GM18868 (cell line): ENCODE measurements at regions not wholly inside any gene's neighbourhood (a gene's known extent, or its start where the extent isn't known, plus 50 kb on each side); places are given as distances from the start of the nearest gene placed in this dataset.

ENCODE experiments used
- ATAC-seq: cut with Tn5 transposase; IDR thresholded peaks from one replicate; pipeline ENCODE4 v1.9.1; 2021; ENCODE audit warnings: mild to moderate bottlenecking, moderate library complexity; ENCODE audit not compliant: unreplicated experiment

DNA sequence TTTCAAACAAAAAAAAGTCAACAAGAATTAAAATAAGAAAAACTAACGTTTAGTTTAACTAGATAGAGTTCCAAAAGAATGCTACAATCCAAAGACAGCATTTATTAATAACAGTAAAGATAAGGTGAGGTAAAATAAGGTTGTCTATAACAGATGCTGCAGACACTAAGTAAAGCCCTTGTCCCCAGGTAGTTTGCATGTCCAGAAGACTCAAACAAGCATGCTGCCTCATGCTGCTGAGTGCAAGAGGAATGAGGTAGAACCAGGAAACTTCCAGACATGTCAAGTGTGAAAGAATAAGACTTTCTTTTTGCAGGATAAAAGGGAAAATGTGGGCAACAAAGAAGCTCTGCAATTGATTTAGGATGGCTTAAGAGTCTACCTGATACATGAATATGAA lies 439.2 kb downstream of the PLOD2 start:
- no peak for ATAC-seq

DNA sequence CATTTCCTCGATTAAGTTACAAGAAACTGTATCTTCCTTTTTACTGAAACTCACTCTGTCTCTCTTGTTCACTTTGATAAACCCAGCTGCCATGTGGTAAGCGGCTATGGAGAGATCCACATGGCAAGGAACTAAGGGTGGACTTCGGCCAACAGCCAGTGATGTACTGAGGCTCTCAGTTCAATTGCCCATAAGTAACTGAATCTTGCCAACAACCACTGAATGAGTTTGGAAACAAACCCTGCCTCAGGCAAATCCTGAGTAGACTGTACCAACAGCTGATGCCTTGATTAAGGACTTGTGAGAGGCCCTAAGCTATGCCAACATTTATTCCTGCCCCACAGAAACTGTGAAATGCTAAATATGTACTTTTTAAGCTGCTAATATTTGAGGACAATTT lies 433.5 kb downstream of the PLOD2 start:
- no peak for ATAC-seq

DNA sequence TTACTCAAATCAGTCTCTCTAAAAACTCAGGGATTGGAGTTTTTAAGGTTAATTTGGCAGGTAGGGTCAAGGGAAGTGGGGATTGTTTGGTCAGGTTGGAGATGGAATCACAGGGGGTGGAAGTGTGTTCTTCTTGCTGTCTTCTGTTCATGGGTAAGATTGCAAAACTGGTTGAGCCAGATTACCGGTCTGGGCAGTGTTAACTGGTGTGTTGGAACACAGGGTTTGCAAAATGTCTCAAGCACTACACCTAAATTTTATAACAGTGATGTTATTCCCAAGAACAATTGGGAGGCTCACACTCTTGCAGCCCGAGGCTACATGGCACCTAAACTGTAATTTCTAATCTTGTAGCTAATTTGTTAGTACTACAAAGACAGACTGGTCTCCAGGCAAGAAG lies 425.4 kb downstream of the PLOD2 start:
- ATAC-seq: no peak

DNA sequence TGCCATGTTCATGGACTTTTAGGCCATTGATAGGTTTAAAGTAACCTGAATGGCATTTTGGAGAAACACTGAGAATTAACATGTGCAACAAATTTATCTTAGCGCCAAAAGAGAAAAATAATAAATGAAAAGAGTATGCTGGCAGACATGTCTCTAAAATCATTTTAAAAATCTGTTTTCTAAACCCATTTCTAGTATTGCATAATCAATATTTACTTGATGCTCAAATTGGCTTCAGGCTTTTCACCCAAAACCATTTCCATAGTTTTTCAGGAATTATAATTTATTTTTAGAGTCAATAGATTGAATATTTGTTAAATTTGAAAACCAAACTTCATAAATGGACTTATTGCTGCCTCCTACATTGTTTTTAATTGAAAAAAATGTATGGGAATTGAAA lies 423.0 kb downstream of the PLOD2 start:
- no peak for ATAC-seq

DNA sequence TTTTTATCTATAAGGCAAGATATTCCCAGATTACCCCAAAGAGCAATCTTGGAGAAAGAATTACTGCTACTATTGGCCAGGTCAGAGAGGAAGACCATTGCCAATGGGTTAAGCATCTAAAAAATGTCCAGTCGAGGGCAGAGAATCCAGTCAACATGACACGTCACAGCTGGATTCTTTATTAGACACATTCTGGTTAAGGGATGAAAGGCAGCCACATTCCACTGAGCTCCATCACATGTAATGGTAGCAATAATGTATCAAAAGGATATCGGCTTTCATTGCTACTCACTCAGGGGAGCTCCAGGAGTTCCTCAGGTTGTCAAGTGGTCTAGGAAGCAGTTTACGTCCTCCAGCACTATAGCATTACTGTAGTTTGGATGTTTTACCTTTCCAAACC lies 421.1 kb downstream of the PLOD2 start:
- no peak for ATAC-seq

DNA sequence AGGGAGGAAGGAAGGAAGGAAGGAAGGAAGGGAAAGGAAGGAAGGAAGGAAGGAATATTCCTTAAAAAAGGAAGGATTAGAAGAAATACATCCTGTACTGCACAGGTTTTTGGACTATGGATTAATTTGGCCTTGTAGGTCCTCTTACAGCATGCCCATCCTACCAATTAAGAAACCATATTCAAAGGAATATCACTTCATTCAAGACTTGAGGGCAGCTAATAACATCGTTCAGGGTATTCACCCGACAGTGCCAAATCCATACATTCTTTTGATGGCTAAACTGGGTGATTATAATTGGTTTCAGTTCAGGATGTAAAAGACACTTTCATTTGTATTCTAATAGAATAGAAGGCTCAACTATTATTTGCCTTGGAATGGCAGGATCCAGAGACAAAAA lies 410.3 kb downstream of the PLOD2 start:
- ATAC-seq: no peak

DNA sequence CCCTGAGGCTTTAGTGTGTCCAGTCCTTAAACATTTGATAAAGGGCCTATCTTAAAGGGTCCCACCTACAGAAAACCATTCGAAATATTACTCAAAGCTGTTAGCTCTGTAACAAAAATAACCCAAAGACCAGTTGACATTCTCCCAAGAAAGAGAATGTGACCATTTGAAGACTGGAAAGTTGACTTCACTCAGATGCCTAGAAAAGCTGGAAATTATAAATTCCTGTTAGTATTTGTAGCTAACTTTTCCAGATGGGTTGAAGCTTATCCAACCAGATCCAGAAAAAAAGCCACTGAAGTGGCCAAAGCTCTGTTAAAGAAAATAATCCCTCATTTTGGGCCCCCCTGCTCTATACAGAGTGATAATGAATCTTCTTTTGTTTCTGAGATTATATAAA lies 408.4 kb downstream of the PLOD2 start:
- no peak for ATAC-seq

DNA sequence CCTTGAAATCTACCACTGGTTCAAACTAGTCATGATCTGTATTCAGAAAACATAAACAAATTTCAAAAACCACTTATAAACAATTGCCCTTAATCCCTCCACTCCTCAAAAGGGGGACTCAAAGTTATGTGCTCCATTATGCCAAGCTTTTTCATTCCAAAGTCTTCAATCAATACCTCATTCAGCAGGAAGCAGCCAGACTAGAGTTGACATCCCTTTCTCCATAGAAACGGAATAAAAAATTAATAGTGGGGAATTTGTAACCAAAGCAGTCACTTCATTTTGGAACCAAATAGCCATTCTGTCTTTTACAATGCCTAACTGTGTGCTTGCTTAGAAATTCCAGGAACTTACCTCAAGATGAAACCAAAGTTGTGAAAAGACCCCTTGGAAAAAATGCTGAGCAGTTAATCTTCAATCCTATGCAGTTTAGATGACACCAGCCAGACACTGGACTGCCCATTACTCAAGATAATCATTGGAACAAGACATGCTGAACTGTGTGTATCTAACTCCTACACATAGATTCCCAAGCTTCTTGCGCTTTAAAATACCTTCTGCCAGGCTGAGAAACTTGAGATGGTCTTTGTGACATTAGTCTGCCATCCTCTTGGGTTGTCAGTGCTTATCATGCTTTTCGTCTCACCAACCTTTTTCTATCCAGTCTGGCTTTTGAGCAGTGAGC lies 406.2 kb downstream of the PLOD2 start:
- no peak for ATAC-seq

DNA sequence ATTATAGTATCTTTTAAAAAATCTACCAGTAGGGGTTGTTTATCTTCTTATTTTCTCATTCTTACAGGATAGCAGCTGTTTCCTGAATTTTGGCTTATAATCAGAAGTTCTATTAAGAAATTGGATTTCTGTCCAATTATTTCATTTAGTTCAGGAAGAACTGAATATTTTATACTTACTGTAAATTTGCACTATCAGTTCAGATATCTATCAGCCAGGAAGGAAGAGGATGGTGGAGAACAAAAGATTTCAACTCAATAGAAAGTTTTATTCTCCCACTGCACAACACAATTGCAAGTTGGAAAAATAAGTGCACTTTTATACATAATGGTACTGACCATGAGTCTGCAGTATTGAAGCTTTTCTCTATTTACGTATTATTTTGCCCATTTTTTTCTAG lies 400.9 kb downstream of the PLOD2 start:
- ATAC-seq: no peak

DNA sequence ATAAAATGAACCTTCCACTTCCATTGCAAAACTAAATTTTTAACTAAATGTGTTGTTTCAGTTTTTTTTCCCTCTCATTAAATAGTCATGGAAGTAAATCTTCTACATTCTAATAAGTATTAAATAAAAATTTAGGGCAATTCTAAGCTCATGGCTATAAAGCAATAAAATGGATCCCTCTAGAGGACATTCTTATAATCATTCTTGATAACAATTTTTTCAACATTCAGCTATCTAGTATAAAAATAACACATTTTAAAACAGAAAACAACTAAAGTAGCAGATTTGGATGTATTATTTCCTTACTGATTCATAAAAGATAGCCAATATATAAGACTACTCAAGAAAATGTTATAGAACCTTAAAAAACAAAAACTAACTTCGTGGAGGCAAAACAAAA lies 393.1 kb downstream of the PLOD2 start:
- no peak for ATAC-seq

DNA sequence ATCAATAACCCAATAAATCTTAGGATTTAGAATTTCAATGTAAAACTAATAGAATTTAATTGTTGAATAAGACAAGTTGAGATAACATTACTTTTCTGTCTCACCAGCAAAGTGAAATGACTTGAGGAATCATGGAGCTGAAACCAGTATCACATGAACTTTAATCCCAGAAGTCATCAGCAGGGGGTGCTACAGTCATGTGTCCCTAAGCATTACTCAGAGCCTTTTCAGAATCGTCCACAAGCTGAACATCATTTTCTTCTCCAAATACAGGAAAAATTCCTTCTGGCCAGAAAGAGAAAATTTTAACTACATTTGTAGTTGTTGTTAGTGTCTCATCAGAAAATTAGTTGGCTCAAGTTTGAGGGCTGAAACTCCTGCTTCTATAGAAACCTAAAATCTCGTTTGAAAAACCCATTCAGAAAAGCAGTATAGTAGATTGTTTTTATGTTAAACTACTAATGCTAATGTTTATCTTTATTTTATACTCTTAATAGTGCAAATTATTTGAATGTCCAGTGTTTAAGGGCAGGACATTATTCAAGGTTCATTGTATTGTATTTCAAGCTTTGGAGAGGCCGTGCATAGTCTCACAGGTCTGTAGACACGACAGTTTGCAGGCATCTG lies 384.1 kb downstream of the PLOD2 start:
- peak; percentile 84 for ATAC-seq

DNA sequence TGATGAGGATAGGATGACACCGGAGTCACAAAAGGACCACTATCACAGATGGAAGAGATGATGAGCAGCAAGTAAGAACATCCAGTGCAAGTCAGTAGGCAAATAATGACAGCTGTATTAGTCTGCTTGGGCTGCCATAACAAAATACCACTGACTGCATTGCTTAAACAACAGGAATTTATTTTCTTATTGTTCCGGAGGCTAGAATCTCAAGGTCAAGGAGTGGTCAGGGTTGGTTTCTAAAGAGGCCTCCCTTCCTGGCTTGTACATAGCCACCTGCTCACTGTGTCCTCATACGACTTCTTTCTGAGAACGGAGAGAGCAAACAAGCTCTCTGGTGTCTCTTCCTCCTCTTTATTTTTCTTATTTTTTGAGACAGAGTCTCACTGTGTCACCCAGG lies 380.7 kb downstream of the PLOD2 start:
- no peak for ATAC-seq

DNA sequence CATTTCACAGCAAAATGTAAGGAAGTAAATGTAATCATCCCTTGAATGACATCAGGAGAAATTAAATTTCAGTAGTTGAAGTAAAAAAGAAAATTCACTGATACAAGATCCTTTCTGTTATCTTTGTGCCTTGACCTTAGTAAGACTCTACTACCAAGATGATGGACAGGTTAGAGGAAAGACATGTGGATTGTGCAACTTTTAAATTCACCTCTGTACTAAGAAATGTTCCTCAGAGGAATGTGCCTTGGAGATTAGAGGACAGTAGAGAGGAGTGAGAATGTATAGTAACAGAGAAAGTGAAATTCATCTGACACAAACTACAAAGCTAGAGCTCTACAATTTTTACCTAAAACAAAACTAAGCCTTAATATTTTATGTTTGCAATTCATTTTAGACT lies 375.3 kb downstream of the PLOD2 start:
- no peak for ATAC-seq

DNA sequence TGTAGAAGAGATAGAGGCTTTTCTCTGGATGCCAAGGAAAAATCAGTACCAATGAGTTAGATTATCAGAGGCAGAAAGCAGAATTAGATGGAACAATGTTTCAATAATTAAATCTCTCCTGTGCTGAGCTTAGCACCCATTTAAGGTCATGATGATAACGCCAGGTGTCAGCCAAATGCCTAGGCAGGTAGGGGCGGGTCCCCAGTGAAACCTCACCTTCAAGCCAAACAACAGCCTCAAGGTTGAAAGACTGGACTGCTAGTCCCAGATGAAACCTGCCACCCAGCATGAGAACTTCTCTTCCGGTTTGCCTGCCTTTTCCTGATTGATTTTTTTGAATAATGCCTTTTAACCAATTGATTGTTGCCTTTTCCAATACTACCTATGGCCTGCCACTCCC lies 363.0 kb downstream of the PLOD2 start:
- no peak for ATAC-seq

DNA sequence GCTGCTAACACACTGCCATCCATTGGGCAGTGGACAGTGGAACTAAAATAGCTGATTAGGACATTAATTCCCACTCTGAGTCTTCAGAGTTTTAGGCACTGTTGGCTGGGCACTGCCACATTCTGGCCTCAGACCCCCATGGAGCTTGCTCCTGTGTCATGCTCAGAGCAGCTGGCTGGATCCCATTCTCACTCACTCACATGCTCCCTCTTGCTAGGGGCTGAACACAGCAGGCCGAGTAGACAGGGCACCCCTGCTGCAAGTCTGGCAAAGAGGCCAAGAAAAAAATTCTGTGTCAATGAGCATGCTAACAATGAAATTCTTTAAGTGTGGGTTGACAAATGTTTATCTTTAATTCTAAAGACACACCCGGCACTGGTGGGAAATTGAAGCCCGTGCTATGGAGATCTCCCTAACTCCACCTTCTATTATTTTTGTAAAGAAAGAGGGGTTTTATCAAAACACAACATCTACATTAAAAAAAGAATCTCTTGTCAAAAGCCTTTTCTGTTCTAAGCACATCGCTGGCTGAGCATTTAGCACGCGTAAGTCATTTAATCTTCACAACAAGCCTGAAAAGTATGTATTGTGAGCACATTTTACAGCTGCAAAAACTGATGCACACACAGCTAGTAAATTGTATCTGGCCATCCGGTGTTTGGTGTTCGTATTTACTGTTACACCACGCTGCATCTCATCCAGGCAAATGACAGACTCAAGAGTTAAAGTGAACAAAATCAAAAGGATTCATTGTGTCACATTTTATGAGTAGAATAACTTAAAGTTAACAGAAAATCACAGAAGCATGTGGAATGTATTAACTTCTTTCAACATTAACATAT lies 362.1 kb downstream of the PLOD2 start:
- ATAC-seq: no peak

DNA sequence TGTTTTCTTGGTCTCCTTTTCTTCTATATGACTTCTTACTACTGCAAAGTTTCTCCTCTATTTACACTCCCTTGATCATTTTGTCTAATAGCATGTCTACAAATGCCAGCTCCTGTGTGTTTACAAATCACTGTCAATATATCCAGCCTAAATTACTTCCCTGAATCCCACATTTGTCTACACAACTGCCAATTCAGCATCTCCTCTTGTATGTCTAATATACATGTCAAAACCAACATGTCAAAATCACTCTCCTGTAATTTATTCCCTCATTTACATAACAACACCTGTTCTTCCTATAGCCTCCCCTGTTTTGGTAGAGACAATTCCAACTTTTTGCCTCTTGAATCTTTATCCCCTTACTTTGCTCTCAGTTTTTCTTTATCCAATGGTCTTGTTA lies 359.3 kb downstream of the PLOD2 start:
- ATAC-seq: no peak

DNA sequence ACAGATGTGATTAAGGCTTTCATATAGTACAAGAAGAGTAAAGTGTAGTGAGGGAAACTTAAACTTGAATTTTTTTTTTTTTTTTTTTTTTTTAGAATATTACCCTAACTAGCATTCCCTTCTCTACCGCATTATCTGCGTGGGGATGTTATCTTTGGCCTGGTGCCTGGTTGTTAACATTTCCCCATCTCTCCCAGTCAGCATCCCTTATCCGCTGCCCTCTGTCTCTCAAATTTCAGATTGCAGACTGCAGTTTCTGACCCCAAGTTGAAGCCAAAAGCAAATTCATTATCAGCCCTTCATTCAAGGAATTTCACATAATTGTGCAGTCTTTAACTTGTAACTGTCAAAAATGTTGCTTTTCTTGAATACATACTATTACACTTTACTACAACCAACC lies 353.0 kb downstream of the PLOD2 start:
- ATAC-seq: no peak

DNA sequence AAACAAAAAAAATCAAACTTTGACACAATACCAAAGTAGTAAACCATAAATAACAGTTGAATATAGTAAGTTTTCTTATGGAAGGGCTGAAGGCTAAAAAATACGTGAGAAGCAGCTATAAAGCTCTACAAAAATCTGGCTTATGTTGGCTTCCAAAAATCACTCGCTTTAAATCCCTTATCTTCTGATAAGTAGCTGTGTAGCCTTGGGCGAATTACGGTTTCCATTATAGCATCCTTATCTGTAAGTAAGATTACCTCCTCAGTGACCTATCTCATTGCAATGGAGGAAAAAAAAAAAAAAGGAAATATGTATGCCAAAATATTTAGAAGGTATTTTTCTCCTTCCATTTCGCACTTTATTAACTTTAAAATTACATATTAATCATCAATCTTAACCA lies 348.6 kb downstream of the PLOD2 start:
- no peak for ATAC-seq

DNA sequence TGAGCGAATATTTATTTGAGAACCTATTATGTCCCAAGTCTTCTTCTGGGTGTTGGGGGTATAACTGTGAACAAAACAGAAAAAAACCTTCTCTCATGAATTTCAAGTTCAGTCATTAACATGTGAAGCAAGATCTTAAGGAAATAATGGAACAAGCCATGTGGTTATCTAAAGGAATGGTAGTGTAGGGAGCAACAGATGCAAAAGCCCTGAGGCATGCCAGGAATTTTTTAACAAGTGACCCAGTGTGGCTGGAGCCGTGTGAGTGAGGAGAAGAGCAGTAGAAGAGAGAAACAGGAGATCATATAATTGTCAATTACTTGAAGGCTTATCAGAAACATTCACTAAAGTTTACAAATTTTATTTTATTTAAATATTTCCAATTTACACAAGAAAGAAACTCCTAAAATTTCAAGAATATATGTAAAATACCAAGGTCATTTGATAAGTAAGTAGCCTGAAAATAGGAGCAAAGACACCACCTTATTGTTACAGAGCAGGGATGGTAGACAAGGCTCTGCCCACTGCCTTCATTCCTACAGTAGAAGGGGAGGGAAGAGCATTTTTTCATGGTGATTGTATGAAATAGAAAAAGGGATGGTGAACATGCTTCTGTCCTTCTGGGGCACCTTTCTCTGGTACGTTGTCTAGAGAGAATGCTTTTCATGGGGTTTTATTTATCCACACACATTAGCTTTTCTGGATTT lies 345.1 kb downstream of the PLOD2 start:
- ATAC-seq: no peak

DNA sequence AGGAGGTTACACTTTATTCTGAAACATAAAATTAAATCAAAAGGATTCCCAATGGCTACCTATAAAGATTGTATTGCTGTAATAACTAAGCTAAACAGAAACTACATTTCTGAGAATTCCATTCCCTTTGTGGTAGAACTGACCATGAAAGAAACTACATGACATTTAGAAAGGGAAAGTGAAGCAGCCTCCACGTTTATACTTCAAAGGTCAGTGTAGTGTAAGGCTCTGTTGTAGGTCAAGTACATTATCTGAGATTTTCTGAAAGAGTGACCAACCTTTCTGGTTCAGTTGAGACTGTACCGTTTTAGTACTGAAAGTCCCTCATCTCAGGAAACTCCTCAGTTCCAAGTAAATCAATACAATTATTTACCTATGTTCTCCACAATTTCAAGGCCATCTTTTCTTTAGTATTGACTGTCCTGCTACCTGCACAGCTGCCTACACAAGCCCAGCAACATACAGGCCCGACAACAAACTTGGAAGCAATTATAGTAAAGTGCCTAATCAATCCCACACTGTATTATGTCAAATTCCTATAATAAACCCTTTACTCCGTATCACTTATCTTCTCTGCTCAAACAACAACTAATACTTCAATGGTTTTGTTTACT lies 343.0 kb downstream of the PLOD2 start:
- peak; percentile 71 for ATAC-seq

DNA sequence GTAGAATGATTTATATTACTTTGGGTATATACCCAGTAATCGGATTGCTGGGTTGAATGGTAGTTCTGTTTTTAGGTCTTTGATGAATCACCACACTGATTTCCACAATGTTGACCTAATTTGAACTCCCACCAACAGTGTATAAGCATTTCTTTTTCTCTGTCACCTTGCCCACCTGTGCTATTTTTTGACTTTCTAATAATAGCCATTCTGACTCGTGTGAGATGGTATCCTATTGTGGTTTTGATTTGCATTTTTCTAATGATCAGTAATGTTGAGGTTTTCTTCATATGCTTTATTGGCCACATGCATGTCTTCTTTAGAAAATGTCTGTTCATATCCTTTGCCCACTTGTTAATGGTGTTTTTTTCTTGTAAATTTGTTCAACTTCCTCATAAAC lies 340.8 kb downstream of the PLOD2 start:
- no peak for ATAC-seq
